ENCODE measurements at regions not wholly inside any gene's neighbourhood (a gene's known extent, or its start where the extent isn't known, plus 50 kb on each side); places are given as distances from the start of the nearest gene placed in this dataset.

- TF ChIP-seq GATA2 (IDR thresholded peaks at IDR 0.05; ENCODE audit: low read depth, low read length): no peak
- no peak for TF ChIP-seq GATA3 (IDR thresholded peaks at IDR 0.05; ENCODE audit: low read depth, low read length)
Measured at GRCh38 chr15:26103002-26103404, 239.9 kb upstream of the ATP10A start.

Measured in SH-SY5Y (cell line).